Dedifferentiated amniotic fluid mesenchymal stem cell (primary cell): ENCODE measurements at regions not wholly inside any gene's neighbourhood (a gene's known extent, or its start where the extent isn't known, plus 50 kb on each side); places are given as distances from the start of the nearest gene placed in this dataset.
A peak's percentile ranks its signal among the peaks of the same experiment; 100 is the strongest.
"Not testable (repeated sequence)": the region's sequence is repeated elsewhere in the genome, so short reads cannot be mapped to it uniquely, and the experiment has no call there.

Experiments
- DNase-seq: peaks from one replicate; pipeline ENCODE4 v3.0.0-alpha.2; 2016; ENCODE audit errors: extremely low spot score

DNA sequence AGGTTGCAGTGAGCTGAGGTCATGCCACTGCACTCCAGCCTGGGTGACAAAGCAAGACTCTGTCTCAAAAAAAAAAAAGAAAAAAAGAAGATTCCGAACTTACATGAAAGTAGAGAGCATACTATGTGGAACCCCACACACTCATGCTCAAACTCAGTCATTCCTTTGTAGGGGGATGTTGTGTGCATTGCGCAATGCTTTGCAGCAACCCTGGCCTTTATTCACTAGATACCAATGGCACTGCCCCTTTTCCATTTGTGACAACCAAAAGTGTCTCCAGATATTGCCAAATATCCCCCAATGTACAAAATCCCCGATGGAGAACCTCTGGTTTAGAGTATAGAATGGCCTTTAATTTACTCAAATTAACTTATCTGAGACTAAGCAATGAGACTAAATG, 158.6 kb downstream of the GJA1 start:
- no peak for DNase-seq

DNA sequence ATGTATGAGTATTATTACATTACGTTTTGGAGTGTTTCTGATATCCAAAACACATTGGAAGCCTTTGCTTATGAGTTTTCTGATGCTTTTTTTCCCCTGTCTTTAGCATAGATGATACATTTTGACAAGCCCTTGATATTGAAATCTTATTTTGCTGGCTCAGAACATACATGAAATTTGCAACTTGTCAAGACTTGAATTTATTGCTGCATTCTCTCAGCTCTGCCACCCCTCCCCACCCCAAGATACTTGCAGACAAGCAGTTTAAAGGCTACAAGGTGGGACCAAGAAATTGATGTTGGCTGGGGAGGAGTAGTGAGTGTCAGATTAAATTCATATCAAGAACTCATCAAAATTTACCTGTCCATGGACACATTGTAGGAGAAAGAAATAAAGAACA, 160.2 kb downstream of the GJA1 start:
- no peak for DNase-seq

DNA sequence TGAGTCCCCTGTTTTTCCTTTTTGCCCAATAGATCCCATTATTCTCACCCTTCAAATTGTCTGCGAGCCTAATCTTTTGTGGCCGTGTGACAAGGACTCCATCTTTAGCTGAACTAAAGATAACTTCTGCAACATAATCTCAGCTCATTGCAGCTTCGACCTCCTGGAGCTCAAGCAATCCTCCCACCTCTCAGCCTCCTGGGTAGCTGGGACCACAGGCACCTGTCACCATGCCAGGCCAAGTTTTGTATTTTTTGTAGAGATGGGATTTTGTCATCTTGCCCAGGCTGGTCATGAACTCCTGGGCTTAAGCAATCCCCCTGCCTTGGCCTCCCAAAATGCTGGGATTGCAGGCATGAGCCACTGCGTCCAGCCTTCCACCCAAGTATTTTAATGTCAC, 161.0 kb downstream of the GJA1 start:
- DNase-seq: no peak

DNA sequence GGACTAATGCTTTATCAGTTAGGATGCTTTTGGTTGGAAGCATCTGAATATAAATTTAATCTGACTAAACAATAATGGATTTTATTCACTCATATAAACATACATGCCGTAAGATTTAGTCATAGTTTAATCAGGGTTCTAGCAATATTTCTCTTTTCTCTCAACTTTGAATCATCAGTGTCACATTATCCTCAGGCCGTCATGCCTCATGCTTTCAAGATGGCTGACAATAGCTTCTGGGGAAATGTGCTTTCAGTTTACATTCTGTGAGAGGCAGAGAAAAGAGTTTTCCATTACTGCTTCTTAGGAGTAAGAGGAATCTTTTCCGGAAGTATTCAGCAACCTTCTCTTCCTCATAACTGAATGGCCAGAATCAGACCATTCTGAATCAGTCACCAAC, 162.2 kb downstream of the GJA1 start:
- peak; percentile 67 for DNase-seq

DNA sequence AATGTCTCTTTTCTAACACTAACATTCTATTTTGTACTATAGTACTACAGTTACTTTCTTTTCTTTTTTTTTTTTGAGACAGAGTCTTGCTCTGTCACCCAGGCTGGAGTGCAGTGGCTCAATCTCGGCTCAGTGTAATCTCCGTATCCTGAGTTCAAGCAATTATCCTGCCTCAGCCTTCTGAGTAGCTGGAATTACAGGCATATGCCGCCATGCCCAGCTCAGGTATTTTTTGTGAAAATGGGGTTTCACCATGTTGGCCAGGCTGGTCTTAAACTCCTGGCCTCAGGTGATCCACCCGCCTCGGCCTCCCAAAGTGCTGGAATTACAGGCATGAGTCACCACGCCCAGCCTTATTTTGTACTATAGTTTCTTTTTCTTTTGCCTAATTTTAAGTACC, 163.9 kb downstream of the GJA1 start:
- DNase-seq: not testable (repeated sequence)

DNA sequence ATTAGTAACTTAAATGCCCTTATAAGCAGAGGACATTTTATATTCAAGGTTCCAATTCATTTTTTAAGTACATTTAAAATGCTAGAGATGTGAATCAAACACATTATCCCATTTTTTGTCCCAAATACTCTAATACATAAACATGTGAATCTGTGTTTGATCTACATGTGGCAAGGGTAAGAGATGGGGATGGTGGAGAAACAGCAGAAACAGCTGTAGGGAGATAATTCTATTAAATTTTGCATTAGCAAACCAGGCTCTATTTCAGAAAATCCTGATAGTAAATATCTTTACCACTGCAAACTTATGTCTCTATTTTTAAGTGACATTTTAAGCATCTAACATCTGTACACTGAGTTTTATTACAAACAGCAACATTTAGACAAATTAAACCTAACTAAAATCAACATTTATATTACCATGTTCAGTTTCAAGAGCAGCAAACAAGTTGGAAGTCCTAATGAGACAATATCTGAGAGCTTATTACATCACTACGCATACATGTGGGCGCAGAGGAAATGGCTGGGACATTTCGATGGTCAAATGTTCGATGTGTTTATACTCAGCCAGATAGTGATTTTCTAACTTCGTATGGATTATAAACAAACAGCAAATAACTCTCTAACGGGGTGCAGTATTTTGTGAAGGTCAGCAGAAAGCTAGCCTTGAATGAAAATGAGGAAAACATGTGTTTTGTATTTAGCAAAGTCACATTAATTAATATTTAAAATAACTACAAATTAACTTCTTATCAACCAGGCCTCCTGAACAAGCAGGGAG, 165.1 kb downstream of the GJA1 start:
- no peak for DNase-seq

DNA sequence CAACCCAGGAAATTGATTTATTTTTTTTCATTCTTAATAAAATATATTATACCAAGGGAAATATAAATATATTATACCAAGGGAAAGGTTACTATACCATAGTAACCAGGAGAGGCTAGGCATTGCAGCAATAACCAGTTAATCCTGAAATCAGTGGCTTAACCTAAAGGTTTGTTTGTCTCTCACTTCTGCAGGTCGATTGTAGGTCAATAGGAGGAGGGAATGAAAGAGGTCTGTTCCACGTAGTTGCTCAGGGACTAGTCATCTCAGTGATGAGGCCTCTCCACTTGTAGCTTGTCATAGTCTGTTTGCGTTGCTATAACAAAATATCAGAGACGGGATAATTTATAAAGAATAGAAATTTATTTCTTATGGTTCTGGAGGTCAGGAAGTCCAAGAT, 168.0 kb downstream of the GJA1 start:
- DNase-seq: no peak

DNA sequence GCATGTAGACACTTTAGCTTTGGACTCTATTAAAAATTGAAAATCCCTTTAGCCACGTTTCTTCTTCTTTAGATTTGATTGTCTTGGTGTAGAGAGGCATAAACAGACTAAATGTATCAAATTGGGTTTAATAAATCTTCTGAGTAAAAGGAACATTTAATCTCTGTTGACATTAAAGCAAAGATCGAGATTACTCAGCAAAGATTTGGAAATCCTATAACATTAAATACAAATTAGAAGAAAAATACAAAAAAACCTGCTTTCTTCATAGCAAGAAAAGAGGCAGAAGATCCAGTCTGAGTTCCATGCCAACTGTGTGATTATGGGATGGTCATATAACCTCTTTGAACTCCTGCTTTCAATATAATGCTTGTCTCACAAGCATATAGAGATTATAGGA, 172.3 kb downstream of the GJA1 start:
- no peak for DNase-seq

DNA sequence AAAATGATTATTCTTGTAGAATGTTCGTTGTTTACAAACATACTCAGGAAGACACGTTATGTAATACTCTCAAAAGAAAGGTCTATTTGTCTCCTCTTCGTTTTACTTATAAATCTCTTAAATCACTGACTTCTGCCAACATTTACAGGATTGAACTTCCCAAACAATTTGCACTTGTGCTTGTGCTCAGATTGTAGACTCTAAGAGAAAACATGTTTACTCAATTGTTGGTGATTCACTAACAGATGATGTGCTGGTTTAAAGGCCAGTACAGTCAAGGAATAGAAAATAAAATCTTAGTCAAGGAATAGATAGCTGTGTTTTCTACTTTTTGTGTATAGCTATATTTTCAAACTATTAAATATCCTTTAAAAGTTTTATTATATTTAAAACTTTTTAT, 172.8 kb downstream of the GJA1 start:
- DNase-seq: no peak

DNA sequence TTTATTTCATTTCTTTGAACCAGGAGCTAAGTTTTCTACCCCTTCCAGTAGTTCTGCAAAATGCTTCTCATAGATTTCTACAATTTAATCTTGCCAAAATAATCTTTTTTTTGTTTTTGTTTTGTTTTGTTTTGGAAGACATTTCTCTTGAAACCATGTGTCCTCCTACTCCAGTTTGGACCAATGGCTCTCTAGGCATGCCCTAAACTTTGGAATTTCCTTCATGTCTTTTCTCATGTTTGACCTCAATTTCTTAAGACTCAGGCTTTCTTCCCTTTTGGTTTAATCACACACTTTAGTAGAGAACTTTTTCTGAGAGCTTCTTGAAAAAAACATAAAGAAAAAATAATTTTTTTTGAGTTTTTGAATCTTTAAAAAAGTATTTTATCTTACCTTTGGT, 173.8 kb downstream of the GJA1 start:
- no peak for DNase-seq

DNA sequence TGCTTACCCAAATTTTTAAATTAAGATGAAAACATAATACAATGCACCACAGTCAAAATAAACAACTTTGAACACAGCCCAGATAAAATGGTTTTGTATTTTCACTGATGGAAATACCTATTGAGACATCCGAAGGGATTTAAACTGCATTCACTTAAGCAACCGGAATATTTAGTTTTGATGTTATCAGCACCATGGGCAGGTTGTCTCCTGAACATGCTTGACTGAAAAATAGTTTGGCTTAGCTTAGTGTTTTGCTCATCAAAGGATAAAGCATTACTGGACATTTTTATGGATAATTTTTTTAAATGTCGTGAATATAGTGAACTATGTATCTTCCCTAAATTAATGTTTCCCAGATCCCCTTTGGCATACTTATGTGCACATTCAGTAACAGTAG, 177.5 kb downstream of the GJA1 start:
- DNase-seq: no peak

DNA sequence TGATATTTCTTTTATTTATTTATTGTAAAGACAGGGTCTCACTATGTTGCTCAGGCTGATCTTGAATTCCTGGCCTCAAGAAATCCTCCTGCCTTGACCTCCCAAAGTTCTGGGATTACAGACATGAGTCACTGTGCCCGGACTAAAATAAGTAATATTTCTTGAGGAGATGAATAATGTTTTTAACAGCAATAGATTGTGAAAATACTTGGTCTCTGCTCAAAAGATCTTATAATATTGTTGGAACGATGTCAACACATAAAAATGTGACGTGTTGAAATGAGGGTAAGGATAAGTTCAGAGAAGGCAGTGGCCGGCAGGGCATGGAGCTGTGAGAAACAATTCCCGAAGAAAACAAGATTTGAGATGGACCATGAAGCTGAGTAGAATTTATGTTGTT, 178.7 kb downstream of the GJA1 start:
- no peak for DNase-seq

DNA sequence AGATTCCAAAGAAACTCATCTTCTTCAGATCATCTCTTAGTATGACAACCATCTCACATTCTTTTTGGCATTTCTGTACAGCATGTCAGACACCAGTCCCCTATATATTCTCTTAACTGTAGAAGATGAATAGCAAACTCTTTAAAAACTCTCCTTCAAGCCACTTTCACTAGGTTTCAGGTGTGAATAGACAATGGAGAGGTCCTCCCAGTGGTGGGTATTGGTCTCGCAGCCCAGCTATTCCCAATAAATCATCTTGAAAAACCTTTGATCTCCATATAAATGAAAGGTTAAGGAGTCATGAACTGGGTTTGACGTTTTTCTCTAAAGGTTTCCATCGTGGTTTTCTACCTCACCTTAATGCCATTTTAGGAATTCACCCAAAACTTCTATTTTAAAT, 180.0 kb downstream of the GJA1 start:
- no peak for DNase-seq

DNA sequence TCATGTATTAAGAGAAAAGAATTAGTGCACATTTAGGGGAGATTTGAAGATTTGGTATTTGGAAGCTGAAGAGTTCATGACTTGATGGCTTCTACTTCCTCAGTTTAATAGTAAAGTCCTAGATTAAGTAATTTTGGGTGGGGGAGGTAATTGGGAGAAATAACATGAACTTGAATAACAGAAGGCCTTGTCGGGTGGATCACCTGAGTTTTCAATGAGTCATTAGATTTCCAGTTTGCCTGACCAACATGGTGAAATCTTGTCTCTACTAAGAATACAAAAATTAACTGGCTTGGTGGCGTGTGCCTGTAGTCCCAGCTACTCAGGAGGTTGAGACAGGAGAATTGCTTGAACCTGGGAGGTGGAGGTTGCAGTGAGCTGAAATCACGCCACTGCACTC, 181.0 kb downstream of the GJA1 start:
- DNase-seq: no peak

DNA sequence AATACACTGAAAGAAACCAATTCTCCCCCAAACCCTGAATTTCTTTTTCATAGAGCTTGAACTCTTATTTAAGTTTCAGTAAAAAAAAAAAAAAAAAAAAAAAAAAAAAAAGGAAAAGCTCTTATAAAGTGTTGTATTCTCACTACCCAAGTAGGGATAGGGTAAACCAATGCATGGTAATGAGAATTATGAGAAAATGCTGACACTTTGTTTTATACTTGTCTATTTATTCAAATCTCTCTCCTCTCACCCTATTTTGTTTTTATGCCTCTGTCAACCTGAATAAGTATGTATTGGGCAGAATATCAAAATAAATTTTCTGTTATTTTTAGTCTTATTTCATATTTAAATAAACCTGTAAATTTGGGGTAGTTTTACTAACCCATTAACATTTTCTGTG, 181.9 kb downstream of the GJA1 start:
- no peak for DNase-seq

DNA sequence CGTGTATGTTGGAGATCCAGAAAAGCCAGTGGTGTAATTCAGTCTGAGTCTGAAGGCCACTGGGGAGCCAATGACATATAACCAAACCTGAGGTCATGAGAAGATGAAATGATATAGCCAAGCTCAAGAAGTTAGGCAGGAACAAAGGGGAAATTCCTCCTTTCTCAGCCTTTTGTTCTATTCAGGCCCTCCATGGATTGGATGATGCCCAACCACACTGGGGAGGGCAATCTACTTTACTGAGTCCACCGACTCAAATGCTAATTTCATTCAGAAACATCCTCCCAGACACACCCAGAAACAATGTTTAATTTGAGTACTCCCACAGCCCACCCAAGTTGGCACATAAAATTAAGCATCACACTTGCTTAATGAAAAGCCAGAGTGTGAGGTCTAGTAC, 183.6 kb downstream of the GJA1 start:
- no peak for DNase-seq

DNA sequence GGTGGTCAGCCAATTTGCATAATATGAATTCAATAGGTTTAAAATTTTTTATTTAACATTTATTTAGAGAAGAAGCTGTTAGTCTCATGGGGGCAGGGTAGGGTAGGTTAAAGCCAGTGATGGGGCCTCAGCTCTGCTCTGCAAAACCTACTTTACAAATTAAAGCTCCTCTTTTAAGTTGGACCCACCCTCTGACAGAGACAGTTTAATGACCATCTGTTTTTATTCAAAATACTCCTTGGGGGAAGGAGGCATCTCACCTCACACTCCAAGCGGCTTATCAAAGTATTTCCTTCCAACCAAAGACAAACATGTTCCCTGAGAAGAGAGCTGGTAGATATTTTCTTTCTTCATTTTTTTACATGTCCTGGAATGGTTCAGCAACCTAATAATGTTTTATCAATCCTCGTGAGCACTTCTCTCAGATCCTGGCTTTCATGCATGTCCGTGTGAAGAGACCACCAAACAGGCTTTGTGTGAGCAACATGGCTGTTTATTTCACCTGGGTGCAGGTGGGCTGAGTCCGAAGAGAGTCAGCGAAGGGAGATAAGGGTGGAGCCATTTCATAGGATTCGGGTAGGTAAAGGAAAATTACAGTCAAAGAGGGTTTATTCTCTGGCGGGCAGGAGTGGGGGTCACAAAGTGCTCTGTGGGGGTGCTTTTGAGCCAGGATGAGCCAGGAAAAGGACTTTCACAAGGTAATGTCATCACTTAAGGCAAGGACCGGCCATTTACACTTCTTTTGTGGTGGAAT, 184.7 kb downstream of the GJA1 start:
- no peak for DNase-seq

DNA sequence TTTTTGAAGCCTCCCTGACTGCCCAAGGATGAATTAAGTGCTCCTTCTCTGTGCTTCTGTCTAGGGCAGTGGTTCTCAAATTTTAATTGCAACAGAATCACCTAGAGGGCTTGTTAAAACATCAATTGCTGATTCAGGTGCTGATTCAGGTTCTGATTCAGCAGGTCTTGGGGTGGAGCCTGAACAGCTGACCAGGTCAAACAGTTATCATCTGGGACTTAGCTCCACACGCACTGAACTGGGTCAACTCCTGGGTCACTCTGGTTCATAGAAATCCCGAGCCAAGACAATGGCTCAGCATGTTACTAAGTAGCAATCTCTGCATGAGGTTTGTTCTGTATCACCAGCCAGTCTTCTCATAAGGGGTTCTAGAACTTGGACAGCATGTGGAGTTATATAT, 192.3 kb downstream of the GJA1 start:
- DNase-seq: no peak

DNA sequence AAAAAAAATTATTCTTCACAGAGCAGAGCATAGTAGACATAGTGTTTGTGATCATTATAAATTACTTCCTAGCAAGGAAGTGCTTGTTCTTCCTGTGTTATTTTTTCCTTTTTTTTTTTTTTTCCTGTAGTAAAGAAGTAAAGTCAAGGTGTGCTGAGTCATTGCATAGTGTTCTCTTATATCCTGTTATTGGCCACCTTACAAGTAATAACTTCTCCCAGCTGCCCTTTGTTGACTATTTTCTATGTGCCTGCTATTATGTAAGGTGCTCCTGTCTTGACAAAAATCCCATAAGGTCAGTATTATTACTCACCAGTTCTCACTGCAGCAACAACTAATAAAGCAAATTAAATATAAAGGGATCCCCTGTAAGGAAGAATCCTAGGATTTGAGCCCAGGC, 195.3 kb downstream of the GJA1 start:
- DNase-seq: no peak

DNA sequence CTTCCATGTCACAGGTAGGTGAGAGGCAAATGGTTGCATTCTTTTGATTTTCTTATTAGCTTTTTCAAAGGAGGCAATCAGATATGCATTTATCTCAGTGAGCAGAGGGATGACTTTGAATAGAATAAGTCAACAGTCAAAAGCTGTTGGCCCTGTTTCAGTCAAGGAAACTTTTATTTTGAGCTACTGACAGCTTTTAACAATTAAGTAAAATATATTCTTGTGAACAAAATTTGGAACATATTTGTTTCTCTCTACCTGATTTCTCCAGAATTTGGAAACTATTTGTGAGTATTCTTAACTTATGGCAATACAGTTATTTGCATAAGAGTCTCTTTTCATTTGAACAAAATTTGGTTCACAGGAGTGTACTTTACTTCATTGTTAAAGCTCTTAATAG, 196.3 kb downstream of the GJA1 start:
- not testable (repeated sequence) for DNase-seq

DNA sequence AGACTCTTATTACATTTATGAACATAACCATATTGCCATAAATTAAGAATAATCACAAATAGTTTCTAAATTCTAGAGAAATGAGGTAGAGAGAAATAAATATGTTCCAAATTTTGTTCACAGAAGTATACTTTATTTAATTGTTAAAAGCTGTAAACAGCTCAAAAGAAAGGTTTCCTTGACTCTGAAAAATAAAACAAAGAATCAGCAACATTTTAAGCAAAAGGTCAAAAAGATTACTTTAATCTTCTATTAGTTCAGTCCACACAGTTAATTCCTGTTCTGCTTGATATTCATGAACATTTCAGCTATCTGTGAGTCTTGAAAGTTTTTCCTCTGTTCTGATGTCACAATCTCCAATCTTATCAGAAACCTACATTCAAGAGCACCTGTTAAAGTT, 197.9 kb downstream of the GJA1 start:
- DNase-seq: no peak

DNA sequence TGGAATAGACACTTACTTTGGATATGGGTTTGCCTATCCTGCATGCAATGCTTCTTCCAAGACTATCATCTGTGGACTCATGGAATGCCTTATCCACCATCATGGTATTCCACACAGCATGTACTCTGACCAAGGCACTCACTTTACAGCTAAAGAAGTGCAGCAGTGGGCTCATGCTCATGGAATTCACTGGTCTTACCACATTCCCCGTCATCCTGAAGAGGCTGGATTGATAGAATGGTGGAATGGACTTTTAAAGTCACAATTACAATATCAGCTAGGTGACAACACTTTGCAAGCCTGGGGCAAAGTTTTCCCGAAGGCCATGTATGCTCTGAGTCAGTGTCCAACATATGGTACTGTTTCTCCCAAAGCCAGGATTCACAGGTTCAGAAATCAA, 199.1 kb downstream of the GJA1 start:
- not testable (repeated sequence) for DNase-seq

DNA sequence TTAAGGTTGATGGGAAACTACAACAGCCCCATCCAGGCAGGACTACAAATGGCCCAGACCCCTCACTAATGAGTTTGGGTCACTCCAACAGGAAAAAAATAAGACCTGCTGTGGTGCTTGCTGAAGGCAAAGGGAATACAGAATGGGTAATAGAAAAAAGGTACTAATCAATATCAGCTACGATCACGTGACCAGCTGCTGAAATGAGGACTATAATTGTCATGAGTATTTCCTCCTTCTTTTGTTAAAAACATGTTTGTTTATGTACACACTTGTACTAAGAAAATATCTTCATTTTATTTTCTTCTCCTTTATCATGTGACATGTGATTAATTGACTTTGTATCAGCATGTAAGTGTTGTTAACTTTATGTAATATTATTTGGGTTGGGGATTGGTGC, 199.9 kb downstream of the GJA1 start:
- DNase-seq: no peak

DNA sequence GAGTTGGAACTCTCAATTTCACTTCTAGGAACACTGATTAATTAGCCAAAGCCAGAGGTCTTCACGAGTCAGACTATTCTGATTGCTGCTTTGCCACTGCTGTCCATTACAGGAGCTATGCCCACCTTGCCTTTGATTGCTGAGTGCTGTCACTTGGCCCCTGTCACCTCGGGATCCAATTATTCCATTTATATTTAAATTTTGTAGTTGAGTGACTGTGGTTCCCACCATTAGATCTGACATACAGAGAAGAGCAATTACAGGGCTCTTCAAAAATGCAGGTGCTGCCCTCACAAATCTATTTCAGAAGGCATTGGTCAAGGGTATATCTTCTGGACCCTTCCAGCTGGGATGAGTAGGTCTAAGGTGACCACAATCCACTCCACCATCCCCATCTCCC, 200.8 kb downstream of the GJA1 start:
- DNase-seq: not testable (repeated sequence)
